DOHH2 (cell line): ENCODE measurements at regions not wholly inside any gene's neighbourhood (a gene's known extent, or its start where the extent isn't known, plus 50 kb on each side); places are given as distances from the start of the nearest gene placed in this dataset.

Experiments used
- H3F3A ChIP-seq: fragments of 200-600 bp; sonication (generic), shearing (Covaris generic); 2 replicates; pipeline ENCODE4 v1.6.0; 2016; ENCODE audit warnings: antibody characterized with exemption, mild to moderate bottlenecking; ENCODE audit not compliant: control insufficient read depth, insufficient read depth
- H3K27ac ChIP-seq: fragments of 200-600 bp; sonication (generic); 2 replicates; pipeline ENCODE4 v1.5.1; 2014; ENCODE audit warnings: low read depth, mild to moderate bottlenecking, low read length, moderate library complexity
- H3K27me3 ChIP-seq: fragments of 200-600 bp; sonication (generic); 2 replicates; pipeline ENCODE4 v1.6.1; 2014; ENCODE audit warnings: mild to moderate bottlenecking, low read length, mixed read lengths; ENCODE audit not compliant: control insufficient read depth
- H3K36me3 ChIP-seq: fragments of 200-600 bp; sonication (generic); 2 replicates; pipeline ENCODE4 v1.6.1; 2014; ENCODE audit warnings: mild to moderate bottlenecking, low read length, moderate library complexity, mixed read lengths; ENCODE audit not compliant: control insufficient read depth
- H3K4me1 ChIP-seq: fragments of 200-600 bp; sonication (generic); 2 replicates; pipeline ENCODE4 v1.6.1; 2014; ENCODE audit warnings: mild to moderate bottlenecking, low read length, mixed read lengths; ENCODE audit not compliant: control insufficient read depth
- H3K4me2 ChIP-seq: fragments of 200-600 bp; sonication (generic); 2 replicates; pipeline ENCODE4 v1.6.0; 2014; ENCODE audit warnings: mild to moderate bottlenecking, low read length, moderate library complexity
- H3K4me3 ChIP-seq: fragments of 200-600 bp; sonication (generic); 2 replicates; pipeline ENCODE4 v1.5.1; 2014; ENCODE audit warnings: mild to moderate bottlenecking, low read length, mixed read lengths
- H3K79me2 ChIP-seq: fragments of 200-600 bp; sonication (generic); 2 replicates; pipeline ENCODE4 v1.6.1; 2014; ENCODE audit warnings: mild to moderate bottlenecking, low read length, mixed read lengths; ENCODE audit not compliant: control insufficient read depth
- H3K9me2 ChIP-seq: fragments of 200-600 bp; sonication (generic); replicated peaks from 2 replicates; pipeline ENCODE4 v1.6.1; 2014; ENCODE audit warnings: mild to moderate bottlenecking, low read length, mixed read lengths; ENCODE audit not compliant: control insufficient read depth
- H3K9me3 ChIP-seq: fragments of 200-600 bp; sonication (generic); 2 replicates; pipeline ENCODE4 v1.6.1; 2014; ENCODE audit warnings: antibody characterized with exemption, low read length, mixed read lengths; ENCODE audit not compliant: control insufficient read depth, insufficient read depth
- H4K20me1 ChIP-seq: fragments of 200-600 bp; sonication (generic); 2 replicates; pipeline ENCODE4 v1.6.0; 2014; ENCODE audit warnings: low read depth, mild to moderate bottlenecking, antibody characterized with exemption, low read length, moderate library complexity; ENCODE audit not compliant: control insufficient read depth, insufficient read depth
- EZH2phosphoT487 ChIP-seq: fragments of 200-600 bp; sonication (generic); IDR thresholded peaks from 2 replicates; pipeline ENCODE4 v1.6.1; 2017; ENCODE audit warnings: borderline replicate concordance, mild to moderate bottlenecking, antibody characterized with exemption, low read length, moderate library complexity, mixed read lengths
- TF ChIP-seq, protein P1 (sequence below): fragments of 200-600 bp; sonication (generic); IDR thresholded peaks from one replicate; pipeline ENCODE4 v1.5.1; 2014; ENCODE audit warnings: antibody characterized with exemption, mild to moderate bottlenecking, low read depth, low read length; ENCODE audit not compliant: poor library complexity, severe bottlenecking

DNA sequence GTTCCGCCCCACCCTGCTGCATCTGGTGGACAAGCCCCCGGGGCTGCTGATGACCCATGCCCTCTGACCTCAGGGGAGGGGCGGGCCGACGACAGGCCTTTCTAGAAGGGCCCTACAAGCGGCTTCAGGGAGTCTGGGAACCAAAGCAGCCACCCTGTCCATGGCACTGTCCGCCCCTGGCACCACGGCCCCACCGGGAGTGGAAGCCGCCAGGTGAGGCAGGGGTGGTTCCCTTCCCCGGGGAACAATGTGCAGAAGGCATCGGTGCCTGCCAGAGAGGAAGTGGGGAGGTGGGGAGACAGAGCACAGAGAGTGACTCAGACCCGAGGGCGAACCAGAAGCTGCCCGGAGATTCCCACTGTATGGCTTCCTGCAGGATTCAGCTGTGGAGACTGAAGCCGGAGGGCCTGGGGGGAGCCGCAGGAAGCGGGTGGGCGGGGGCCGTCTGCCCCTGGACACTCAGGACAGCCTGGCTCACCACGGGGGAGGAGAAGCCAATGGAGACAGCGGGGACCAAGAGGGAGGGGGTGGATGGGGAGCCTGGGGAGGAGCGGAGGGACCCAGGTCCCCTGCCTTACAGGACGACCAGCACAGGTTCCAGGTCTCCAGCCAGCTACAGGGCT lies 134.0 kb downstream of the TPRA1 start:
- TF ChIP-seq EZH2phosphoT487: no peak
- TF ChIP-seq, protein P1, sequence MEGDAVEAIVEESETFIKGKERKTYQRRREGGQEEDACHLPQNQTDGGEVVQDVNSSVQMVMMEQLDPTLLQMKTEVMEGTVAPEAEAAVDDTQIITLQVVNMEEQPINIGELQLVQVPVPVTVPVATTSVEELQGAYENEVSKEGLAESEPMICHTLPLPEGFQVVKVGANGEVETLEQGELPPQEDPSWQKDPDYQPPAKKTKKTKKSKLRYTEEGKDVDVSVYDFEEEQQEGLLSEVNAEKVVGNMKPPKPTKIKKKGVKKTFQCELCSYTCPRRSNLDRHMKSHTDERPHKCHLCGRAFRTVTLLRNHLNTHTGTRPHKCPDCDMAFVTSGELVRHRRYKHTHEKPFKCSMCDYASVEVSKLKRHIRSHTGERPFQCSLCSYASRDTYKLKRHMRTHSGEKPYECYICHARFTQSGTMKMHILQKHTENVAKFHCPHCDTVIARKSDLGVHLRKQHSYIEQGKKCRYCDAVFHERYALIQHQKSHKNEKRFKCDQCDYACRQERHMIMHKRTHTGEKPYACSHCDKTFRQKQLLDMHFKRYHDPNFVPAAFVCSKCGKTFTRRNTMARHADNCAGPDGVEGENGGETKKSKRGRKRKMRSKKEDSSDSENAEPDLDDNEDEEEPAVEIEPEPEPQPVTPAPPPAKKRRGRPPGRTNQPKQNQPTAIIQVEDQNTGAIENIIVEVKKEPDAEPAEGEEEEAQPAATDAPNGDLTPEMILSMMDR: no peak
- no peaks in the 10 kb centered on the region for H3K9me3 ChIP-seq
- no peaks in the 10 kb centered on the region for H4K20me1 ChIP-seq
- H3K9me2 ChIP-seq: no peaks in the 10 kb centered on the region
- no peak overlapping the region for H3K27ac ChIP-seq
- H3K4me3 ChIP-seq: no peak overlapping the region
- H3K4me2 ChIP-seq: no peak overlapping the region
- no peaks in the 10 kb centered on the region for H3K79me2 ChIP-seq
- peaks cover 49% of the 10 kb centered on the region for H3K27me3 ChIP-seq
- H3K4me1 ChIP-seq: no peaks in the 10 kb centered on the region
- H3K36me3 ChIP-seq: no peaks in the 10 kb centered on the region
- H3F3A ChIP-seq: no peaks in the 10 kb centered on the region

DNA sequence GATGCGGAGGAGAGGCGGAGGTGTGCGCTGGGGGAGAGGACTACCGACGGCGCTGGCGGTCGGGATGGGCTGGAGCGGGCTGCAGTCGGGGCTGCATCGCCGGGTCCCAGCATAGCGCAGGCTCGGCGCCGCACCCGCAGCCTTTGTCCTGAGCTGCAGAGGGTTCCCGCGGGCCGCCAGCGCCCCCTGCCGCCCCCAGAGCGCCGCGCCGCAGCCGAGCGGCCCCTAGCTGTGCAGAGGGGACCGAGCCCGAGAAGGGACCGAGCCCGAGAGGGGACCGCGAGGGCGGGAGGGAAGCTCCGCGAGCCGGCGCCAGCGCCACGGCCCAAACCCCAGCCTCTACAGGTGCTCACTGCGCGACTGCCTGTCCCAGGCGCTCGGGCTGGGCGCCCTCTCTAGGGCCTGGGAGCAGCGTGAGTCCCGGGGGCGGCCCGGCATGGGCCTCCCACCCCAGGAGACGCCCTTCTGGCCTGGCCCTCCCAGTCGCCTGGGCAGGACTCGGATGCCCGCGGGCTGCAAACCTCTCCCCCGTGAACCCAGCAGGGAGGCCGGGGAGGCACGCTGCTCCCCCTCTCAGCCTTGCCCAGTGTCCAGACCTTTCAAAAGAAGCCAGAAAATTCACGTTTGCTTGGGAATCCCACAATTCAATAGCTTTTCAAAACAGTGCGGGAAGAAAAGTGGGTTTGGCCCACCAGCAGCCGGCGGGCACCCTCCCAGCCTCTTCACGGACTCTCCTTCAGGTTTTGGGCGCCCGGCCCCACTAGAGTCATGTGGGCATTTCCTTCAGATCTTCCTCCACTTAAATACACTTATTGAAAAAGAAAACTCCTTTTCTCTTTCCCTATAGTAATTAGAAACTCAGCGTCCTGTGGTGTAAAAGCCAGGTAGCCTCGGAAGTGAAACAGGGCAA lies 134.7 kb downstream of the TPRA1 start:
- peaks cover 49% of the 10 kb centered on the region for H3K27me3 ChIP-seq
- no peak overlapping the region for H3K4me3 ChIP-seq
- no peaks in the 10 kb centered on the region for H3K79me2 ChIP-seq
- H3F3A ChIP-seq: no peaks in the 10 kb centered on the region
- no peaks in the 10 kb centered on the region for H3K9me3 ChIP-seq
- TF ChIP-seq, protein P1: peak; percentile 81
- TF ChIP-seq EZH2phosphoT487: no peak
- no peaks in the 10 kb centered on the region for H4K20me1 ChIP-seq
- no peaks in the 10 kb centered on the region for H3K4me1 ChIP-seq
- H3K9me2 ChIP-seq: no peaks in the 10 kb centered on the region
- no peak overlapping the region for H3K27ac ChIP-seq
- H3K4me2 ChIP-seq: no peak overlapping the region
- no peaks in the 10 kb centered on the region for H3K36me3 ChIP-seq

GRCh38 chr3:127454968-127455367 lies 135.6 kb downstream of the TPRA1 start:
- Histone ChIP-seq H3K9me2 (no peaks in the 10 kb centered on the region), H4K20me1 (no peaks in the 10 kb centered on the region), H3K9me3 (no peaks in the 10 kb centered on the region), H3F3A (no peaks in the 10 kb centered on the region), H3K4me3 (no peak overlapping the region), H3K27ac (no peak overlapping the region), H3K36me3 (no peaks in the 10 kb centered on the region), H3K27me3 (peaks cover 49% of the 10 kb centered on the region), H3K79me2 (no peaks in the 10 kb centered on the region), H3K4me1 (no peaks in the 10 kb centered on the region), H3K4me2 (no peak overlapping the region)
- no peak for TF ChIP-seq EZH2phosphoT487
- TF ChIP-seq, protein P1: no peak
